Ascending aorta (tissue), 2 donors: ENCODE measurements at regions not wholly inside any gene's neighbourhood (a gene's known extent, or its start where the extent isn't known, plus 50 kb on each side); places are given as distances from the start of the nearest gene placed in this dataset.

Experiments used
- DNase-seq, 2 donors: peaks; one replicate each; pipeline ENCODE4 v3.0.0-alpha.2; 2019; ENCODE audit warnings: low spot score in 2 of 2
- H3K27ac ChIP-seq, 2 donors: fragments of 200-600 bp; sonication (generic); one replicate each; pipeline ENCODE4 v1.5.1; 2016 to 2017; ENCODE audit warnings: mild to moderate bottlenecking in 1 of 2
- H3K27me3 ChIP-seq: fragments of 200-600 bp; sonication (generic); one replicate; pipeline ENCODE4 v1.5.1; 2017
- H3K36me3 ChIP-seq, 2 donors: fragments of 200-600 bp; sonication (generic); one replicate each; pipeline ENCODE4 v1.5.1; 2016
- H3K4me1 ChIP-seq, 2 donors: fragments of 200-600 bp; sonication (generic); one replicate each; pipeline ENCODE4 v1.5.1; 2016 to 2017; ENCODE audit warnings: mild to moderate bottlenecking in 1 of 2
- H3K4me3 ChIP-seq, 2 donors: fragments of 200-600 bp; sonication (generic); one replicate each; pipeline ENCODE4 v1.5.1; 2016 to 2017; ENCODE audit warnings: mild to moderate bottlenecking in 1 of 2
- H3K9me3 ChIP-seq, 2 donors: fragments of 200-600 bp; sonication (generic); one replicate each; pipeline ENCODE4 v1.5.1; 2016
- intact Hi-C: fragments of 100-400 bp; cut with DNase I; formaldehyde crosslinking; loops from one replicate; pipeline ENCODE4 v1.15.1; 2023
- TF ChIP-seq, protein P1 (sequence below), 3 experiments: fragments of 200-600 bp in 2 of 3; fragments of 450-650 bp in 1 of 3; sonication (generic) in 2 of 3; IDR thresholded peaks; one replicate each; pipeline ENCODE4 v1.5.1; 2016 to 2019; ENCODE audit warnings: antibody characterized with exemption in 3 of 3, mild to moderate bottlenecking in 1 of 3, moderate library complexity in 1 of 3

DNA sequence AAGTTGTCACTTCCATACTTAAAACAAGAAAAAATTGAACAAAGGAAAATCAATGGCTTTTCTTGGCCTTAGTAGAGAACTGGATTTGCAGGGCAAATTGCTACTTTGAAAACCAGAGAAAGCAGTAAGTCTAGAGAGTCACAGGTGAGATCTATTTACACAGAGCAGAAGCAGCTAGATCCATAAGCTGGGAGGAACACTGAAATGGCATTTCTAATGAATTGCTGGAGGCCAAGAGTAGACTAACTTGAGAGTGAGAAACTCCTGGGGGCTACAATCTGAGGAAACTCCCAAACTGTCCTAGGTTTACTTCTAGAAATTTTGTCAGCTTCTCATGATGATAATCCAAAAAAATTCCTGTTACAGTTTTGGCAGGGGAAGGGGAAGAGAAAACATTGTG is 133.3 kb downstream of the SPCS3 start:
- Histone ChIP-seq H3K36me3 (no peaks in the 10 kb centered on the region), H3K4me1 (no peaks in the 10 kb centered on the region), H3K27me3 (no peaks in the 10 kb centered on the region), H3K9me3 (peaks cover 0 to 4% of the 10 kb centered on the region in 2 donors), H3K27ac (no peak overlapping the region), H3K4me3 (no peak overlapping the region)
- TF ChIP-seq, protein P1, sequence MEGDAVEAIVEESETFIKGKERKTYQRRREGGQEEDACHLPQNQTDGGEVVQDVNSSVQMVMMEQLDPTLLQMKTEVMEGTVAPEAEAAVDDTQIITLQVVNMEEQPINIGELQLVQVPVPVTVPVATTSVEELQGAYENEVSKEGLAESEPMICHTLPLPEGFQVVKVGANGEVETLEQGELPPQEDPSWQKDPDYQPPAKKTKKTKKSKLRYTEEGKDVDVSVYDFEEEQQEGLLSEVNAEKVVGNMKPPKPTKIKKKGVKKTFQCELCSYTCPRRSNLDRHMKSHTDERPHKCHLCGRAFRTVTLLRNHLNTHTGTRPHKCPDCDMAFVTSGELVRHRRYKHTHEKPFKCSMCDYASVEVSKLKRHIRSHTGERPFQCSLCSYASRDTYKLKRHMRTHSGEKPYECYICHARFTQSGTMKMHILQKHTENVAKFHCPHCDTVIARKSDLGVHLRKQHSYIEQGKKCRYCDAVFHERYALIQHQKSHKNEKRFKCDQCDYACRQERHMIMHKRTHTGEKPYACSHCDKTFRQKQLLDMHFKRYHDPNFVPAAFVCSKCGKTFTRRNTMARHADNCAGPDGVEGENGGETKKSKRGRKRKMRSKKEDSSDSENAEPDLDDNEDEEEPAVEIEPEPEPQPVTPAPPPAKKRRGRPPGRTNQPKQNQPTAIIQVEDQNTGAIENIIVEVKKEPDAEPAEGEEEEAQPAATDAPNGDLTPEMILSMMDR (IDR thresholded peaks at IDR 0.05), result no peak
- no peak for DNase-seq
- intact Hi-C loops, result no loop called here

GRCh38 chr4:176453658-176454057 is 133.9 kb downstream of the SPCS3 start:
- intact Hi-C loops, result no loop called here
- Histone ChIP-seq H3K4me3 (no peak overlapping the region), H3K36me3 (no peaks in the 10 kb centered on the region), H3K4me1 (no peaks in the 10 kb centered on the region), H3K27ac (no peak overlapping the region), H3K27me3 (no peaks in the 10 kb centered on the region), H3K9me3 (peaks cover 0 to 4% of the 10 kb centered on the region in 2 donors)
- TF ChIP-seq, protein P1 (IDR thresholded peaks at IDR 0.05), result no peak
- no peak for DNase-seq

GRCh38 chr4:176464748-176465147 is 145.0 kb downstream of the SPCS3 start:
- TF ChIP-seq, protein P1 (IDR thresholded peaks at IDR 0.05), result no peak
- H3K27me3 ChIP-seq, result no peaks in the 10 kb centered on the region
- H3K4me3 ChIP-seq, result no peak overlapping the region
- DNase-seq, result no peak
- no peak overlapping the region for H3K27ac ChIP-seq
- no peaks in the 10 kb centered on the region for H3K36me3 ChIP-seq
- intact Hi-C loops, result no loop called here
- no peaks in the 10 kb centered on the region for H3K9me3 ChIP-seq
- no peaks in the 10 kb centered on the region for H3K4me1 ChIP-seq

DNA sequence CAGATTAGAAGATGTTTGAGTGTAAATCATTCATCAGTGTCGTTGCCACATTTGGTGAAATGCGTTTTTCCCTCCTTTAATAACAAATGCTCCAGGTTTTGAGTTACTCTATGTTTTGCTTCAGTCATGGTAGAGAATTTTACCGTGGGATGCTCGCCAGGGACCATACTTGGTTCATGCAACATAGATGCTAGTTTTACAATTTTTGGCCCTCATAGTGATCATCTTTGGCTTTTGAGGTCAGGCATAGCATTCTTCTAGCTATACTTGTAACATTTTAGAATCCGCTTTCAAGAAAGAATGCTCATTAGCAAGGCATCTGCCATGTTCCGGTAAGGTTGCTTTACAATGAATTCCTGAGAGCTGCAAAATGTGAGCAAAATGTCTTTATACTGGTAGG is 147.2 kb downstream of the SPCS3 start:
- H3K27me3 ChIP-seq, result no peaks in the 10 kb centered on the region
- H3K9me3 ChIP-seq, result no peaks in the 10 kb centered on the region
- H3K4me1 ChIP-seq, result no peaks in the 10 kb centered on the region
- no peaks in the 10 kb centered on the region for H3K36me3 ChIP-seq
- H3K4me3 ChIP-seq, result no peak overlapping the region
- H3K27ac ChIP-seq, result no peak overlapping the region
- no peak for DNase-seq
- intact Hi-C loops, result no loop called here
- TF ChIP-seq, protein P1 (IDR thresholded peaks at IDR 0.05), result no peak

DNA sequence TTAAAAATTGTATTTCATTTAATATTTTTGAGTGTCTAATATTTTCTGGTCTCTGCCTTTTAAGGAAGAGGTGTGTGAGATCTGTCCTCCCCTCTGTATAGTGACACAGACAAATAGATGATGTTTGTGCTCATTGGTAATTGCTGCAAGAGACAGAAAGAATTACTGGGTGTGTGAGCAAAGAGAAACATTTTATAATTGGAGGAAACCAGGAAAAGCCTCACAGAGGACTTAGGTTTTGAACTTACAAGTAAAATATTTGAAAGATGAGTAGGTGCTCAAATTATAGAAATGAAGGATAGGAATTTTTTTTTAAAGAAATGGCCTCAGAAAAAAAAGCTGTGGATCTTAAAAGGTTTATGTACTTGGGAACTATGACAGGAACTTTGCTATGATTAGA is 149.8 kb downstream of the SPCS3 start:
- no peaks in the 10 kb centered on the region for H3K4me1 ChIP-seq
- TF ChIP-seq, protein P1 (IDR thresholded peaks at IDR 0.05), result no peak
- H3K27me3 ChIP-seq, result no peaks in the 10 kb centered on the region
- H3K27ac ChIP-seq, result no peak overlapping the region
- no peaks in the 10 kb centered on the region for H3K36me3 ChIP-seq
- intact Hi-C loops, result no loop called here
- no peak overlapping the region for H3K4me3 ChIP-seq
- no peak for DNase-seq
- no peaks in the 10 kb centered on the region for H3K9me3 ChIP-seq

- DNase-seq, result no peak
- no peak overlapping the region for H3K4me3 ChIP-seq
- TF ChIP-seq, protein P1 (IDR thresholded peaks at IDR 0.05), result no peak
- no peaks in the 10 kb centered on the region for H3K9me3 ChIP-seq
- H3K27me3 ChIP-seq, result no peaks in the 10 kb centered on the region
- no peaks in the 10 kb centered on the region for H3K36me3 ChIP-seq
- intact Hi-C loops, result no loop called here
- no peak overlapping the region for H3K27ac ChIP-seq
- H3K4me1 ChIP-seq, result no peaks in the 10 kb centered on the region
Observed at GRCh38 chr4:176470671-176471070, 150.9 kb downstream of the SPCS3 start.
